Keratinocyte (primary cell): ENCODE measurements at regions not wholly inside any gene's neighbourhood (a gene's known extent, or its start where the extent isn't known, plus 50 kb on each side); places are given as distances from the start of the nearest gene placed in this dataset.

ENCODE experiments used
- DNase-seq: peaks from one replicate; pipeline ENCODE4 v3.0.0-alpha.2; 2011; ENCODE audit warnings: low read depth, missing footprints, low spot score
- FAIRE-seq: peaks from 2 replicates; lab custom pipeline; 2011; peaks lifted over from hg19 to GRCh38; lab: Jason Lieb, UNC
- H2AFZ ChIP-seq: 2 replicates; pipeline ENCODE4 v1.6.0; 2012; ENCODE audit warnings: low read length, control low read depth, inconsistent platforms; ENCODE audit not compliant: control insufficient read depth
- H3K27ac ChIP-seq: 2 replicates; pipeline ENCODE4 v1.5.1; 2011; ENCODE audit warnings: low read length; ENCODE audit not compliant: control insufficient read depth, insufficient read depth
- H3K27me3 ChIP-seq: 3 replicates; pipeline ENCODE4 v1.6.0; 2011; ENCODE audit warnings: low read length; ENCODE audit not compliant: control insufficient read depth, insufficient read depth; ENCODE audit errors: extremely low read depth
- H3K36me3 ChIP-seq, 2 experiments: 2 replicates in 1 of 2; 3 replicates in 1 of 2; pipeline ENCODE4 v1.5.1; 2011; ENCODE audit warnings: low read length in 2 of 2, mild to moderate bottlenecking in 1 of 2; ENCODE audit not compliant: control insufficient read depth in 2 of 2, insufficient read depth in 2 of 2; ENCODE audit errors: extremely low read depth in 1 of 2
- H3K4me1 ChIP-seq: 3 replicates; pipeline ENCODE4 v1.5.1; 2011; ENCODE audit warnings: low read length; ENCODE audit not compliant: control insufficient read depth, insufficient read depth; ENCODE audit errors: extremely low read depth
- H3K4me2 ChIP-seq: 3 replicates; pipeline ENCODE4 v1.6.0; 2011; ENCODE audit warnings: low read depth, low read length; ENCODE audit not compliant: control insufficient read depth, insufficient read depth; ENCODE audit errors: extremely low read depth
- H3K4me3 ChIP-seq, 3 experiments: fragments of 200-600 bp in 1 of 3; sonication (generic) in 1 of 3; 2 replicates in 2 of 3; 3 replicates in 1 of 3; pipeline ENCODE4 v1.5.1; 2011 to 2016; ENCODE audit warnings: low read length in 3 of 3, mild to moderate bottlenecking in 3 of 3, control low read depth in 2 of 3, inconsistent platforms in 1 of 3, low read depth in 1 of 3, mixed read lengths in 1 of 3, mixed run types in 1 of 3, moderate library complexity in 1 of 3; ENCODE audit not compliant: control insufficient read depth in 2 of 3, insufficient read depth in 2 of 3; ENCODE audit errors: extremely low read depth in 1 of 3
- H3K79me2 ChIP-seq: 2 replicates; pipeline ENCODE4 v1.6.0; 2012; ENCODE audit warnings: low read length; ENCODE audit not compliant: control insufficient read depth, insufficient read depth
- H3K9ac ChIP-seq: 3 replicates; pipeline ENCODE4 v1.6.0; 2011; ENCODE audit warnings: low read length; ENCODE audit not compliant: control insufficient read depth, insufficient read depth; ENCODE audit errors: extremely low read depth
- H3K9me1 ChIP-seq: 3 replicates; pipeline ENCODE4 v1.6.0; 2011; ENCODE audit warnings: low read length; ENCODE audit not compliant: control insufficient read depth, insufficient read depth; ENCODE audit errors: extremely low read depth
- H3K9me3 ChIP-seq: 2 replicates; pipeline ENCODE4 v1.5.1; 2012; ENCODE audit warnings: low read depth, low read length; ENCODE audit not compliant: control insufficient read depth
- H4K20me1 ChIP-seq: 3 replicates; pipeline ENCODE4 v1.6.0; 2011; ENCODE audit warnings: low read length; ENCODE audit not compliant: control insufficient read depth, insufficient read depth; ENCODE audit errors: extremely low read depth
- CTCF ChIP-seq, 3 experiments: IDR thresholded peaks in 1 of 3; conservative IDR thresholded peaks in 1 of 3; optimal IDR thresholded peaks in 1 of 3; 2 replicates in 2 of 3; 3 replicates in 1 of 3; pipeline versions ENCODE3 to v1.5.1; 2011; ENCODE audit warnings: low read length in 3 of 3, mild to moderate bottlenecking in 3 of 3, moderate library complexity in 2 of 3, control low read depth in 1 of 3, inconsistent platforms in 1 of 3; ENCODE audit not compliant: insufficient read depth in 2 of 3; ENCODE audit errors: extremely low read depth in 1 of 3
- EZH2 ChIP-seq: IDR thresholded peaks from one replicate; pipeline ENCODE4 v1.6.1; 2012; ENCODE audit warnings: inconsistent platforms, mild to moderate bottlenecking, low read length, moderate library complexity
- dilution Hi-C: fragments of 300-500 bp; cut with MboI; formaldehyde crosslinking; loops from one replicate; pipeline ENCODE4 v1.7.0; 2020; ENCODE audit warnings: low sequenced_read_pairs; ENCODE audit not compliant: extremely low pct_ligation_motif_present

- TF ChIP-seq CTCF (optimal IDR thresholded peaks at IDR 0.05 in 1 of 3, IDR thresholded peaks at IDR 0.05 in 1 of 3, conservative IDR thresholded peaks at IDR 0.05 in 1 of 3; ENCODE audit: extremely low read depth in 1 of 3, insufficient read depth in 2 of 3, low read length in 3 of 3) (no peak), EZH2 (no peak)
- Histone ChIP-seq H3K4me2 (no peak overlapping the region), H3K9me1 (no peaks in the 10 kb centered on the region), H3K36me3 (no peaks in the 10 kb centered on the region), H4K20me1 (no peaks in the 10 kb centered on the region), H3K4me1 (peaks cover 23% of the 10 kb centered on the region), H3K27ac (peak overlapping the region; percentile 32), H3K79me2 (no peaks in the 10 kb centered on the region), H3K9me3 (no peaks in the 10 kb centered on the region), H3K9ac (no peak overlapping the region), H3K27me3 (no peaks in the 10 kb centered on the region), H2AFZ (peak overlapping the region; percentile 61), H3K4me3 (no peak overlapping the region)
- no peak for DNase-seq
- FAIRE-seq = peak; percentile 75
- dilution Hi-C loops = no loop called here
Measured at GRCh38 chr6:21507811-21508210, 85.7 kb upstream of the SOX4 start.

GRCh38 chr6:21508753-21509152 lies 84.8 kb upstream of the SOX4 start:
- DNase-seq (no peak), FAIRE-seq (peak; percentile 59)
- TF ChIP-seq EZH2 = no peak
- TF ChIP-seq CTCF (optimal IDR thresholded peaks at IDR 0.05 in 1 of 3, IDR thresholded peaks at IDR 0.05 in 1 of 3, conservative IDR thresholded peaks at IDR 0.05 in 1 of 3; ENCODE audit: extremely low read depth in 1 of 3, insufficient read depth in 2 of 3, low read length in 3 of 3) = no peak
- Histone ChIP-seq H3K79me2 (no peaks in the 10 kb centered on the region), H3K4me1 (peaks cover 23% of the 10 kb centered on the region), H3K4me2 (no peak overlapping the region), H3K9me1 (no peaks in the 10 kb centered on the region), H3K4me3 (no peak overlapping the region), H3K27me3 (no peaks in the 10 kb centered on the region), H3K9ac (no peak overlapping the region), H3K27ac (no peak overlapping the region), H3K36me3 (no peaks in the 10 kb centered on the region), H2AFZ (no peak overlapping the region), H3K9me3 (no peaks in the 10 kb centered on the region), H4K20me1 (no peaks in the 10 kb centered on the region)
- dilution Hi-C loops = no loop called here
